HG02973 (cell line): ENCODE measurements at regions not wholly inside any gene's neighbourhood (a gene's known extent, or its start where the extent isn't known, plus 50 kb on each side); places are given as distances from the start of the nearest gene placed in this dataset.
A peak's percentile ranks its signal among the peaks of the same experiment; 100 is the strongest.

Experiments used
- ATAC-seq: cut with Tn5 transposase; IDR thresholded peaks from one replicate; pipeline ENCODE4 v1.9.1; 2021; ENCODE audit warnings: moderate library complexity; ENCODE audit not compliant: unreplicated experiment

GRCh38 chr2:133766164-133766832, 198.0 kb upstream of the NCKAP5 start:
- ATAC-seq: no peak

DNA sequence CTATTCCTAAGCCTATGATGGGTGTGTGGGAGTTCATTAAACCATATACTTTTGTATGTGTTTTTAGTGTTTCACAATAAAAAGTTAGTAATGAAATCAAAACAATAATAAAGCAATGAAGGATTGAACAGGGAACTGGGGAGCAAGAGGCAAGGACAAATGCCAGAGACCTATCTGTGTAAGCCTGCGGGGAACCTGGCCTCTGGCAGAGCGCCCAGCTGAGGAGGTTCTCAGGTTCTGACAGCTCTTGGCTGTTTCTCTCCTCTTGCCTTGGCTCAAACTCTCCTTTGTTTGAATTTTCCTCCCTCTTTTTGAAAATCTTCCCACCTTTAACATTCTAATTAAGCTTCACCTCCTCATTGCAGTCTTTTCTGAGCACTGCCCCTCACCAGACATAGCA, 200.0 kb upstream of the NCKAP5 start:
- ATAC-seq: no peak

- ATAC-seq: no peak
These were observed 200.6 kb upstream of the NCKAP5 start for GRCh38 chr2:133768658-133769435.

DNA sequence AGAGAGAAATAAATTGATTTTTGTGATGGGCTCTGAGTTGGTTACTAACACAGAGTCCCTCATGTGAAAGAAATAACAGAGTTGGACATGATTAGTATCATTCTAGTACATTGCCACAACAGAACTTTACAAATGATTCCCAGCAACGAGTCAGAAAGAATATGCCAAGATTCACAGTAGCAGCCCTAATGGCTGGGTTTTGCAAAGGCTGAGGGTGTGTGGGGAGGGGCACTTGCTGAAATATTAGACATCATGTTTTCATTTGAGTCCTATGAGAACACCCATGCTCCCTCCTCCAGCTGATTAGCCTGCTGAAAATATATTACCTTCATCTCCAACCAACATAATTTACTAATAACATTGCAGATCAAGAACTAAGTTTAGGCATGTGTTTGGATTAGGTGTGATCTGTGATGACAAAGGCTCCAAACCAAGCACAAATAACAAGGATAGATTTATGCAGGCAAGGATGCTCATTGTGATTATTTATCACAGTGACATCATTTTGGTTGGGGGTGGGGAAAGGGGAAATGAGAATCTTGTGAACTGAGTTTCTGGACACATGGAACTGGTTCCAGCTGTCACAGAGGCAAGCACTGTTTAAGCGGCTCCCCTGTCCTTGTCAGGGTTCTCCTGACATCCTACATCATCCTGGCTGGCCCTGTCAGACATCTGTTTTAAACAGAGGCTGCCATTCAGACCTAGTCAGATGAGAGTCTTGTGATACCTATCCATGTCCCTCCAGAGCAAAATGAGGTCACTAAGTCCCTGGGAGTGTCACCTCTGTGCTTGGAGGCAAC, 205.8 kb upstream of the NCKAP5 start:
- ATAC-seq: no peak

DNA sequence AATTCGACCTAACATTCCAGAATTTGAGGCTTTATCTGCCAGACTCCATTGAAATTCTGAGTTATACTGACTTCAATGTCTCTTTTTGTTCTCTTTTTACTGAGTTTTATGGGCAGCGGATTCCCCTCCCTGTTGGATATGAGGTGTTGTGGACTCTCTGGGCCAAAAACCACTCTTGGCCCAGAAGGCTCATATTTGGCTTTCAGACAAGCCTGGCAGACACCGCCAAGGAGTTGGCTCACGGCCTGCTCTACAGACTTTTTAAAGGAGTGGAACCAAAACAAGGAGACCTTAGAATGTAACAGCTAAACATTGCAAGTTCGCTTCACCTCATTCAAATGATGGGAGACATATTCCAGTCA, 206.4 kb upstream of the NCKAP5 start:
- ATAC-seq: no peak

- no peak for ATAC-seq
These were observed 208.8 kb upstream of the NCKAP5 start for GRCh38 chr2:133776936-133777573.

DNA sequence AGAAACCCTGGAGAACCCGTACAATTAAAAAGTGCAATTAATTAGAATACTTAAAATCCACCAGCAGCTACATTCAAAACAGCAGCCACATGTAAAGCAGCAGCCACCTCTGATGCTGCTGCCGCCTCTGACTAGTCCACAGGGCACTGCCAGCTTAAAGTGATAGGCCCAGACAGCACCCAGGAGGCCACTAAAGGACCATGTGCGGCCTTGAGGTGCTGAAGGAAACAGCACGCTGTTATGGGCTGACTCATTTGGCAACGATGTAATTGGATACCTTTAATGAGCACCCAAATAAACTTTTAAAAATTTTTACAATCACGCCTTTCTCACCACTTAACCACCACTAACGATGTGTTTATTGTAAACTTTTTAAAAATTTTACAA, 209.3 kb upstream of the NCKAP5 start:
- no peak for ATAC-seq

DNA sequence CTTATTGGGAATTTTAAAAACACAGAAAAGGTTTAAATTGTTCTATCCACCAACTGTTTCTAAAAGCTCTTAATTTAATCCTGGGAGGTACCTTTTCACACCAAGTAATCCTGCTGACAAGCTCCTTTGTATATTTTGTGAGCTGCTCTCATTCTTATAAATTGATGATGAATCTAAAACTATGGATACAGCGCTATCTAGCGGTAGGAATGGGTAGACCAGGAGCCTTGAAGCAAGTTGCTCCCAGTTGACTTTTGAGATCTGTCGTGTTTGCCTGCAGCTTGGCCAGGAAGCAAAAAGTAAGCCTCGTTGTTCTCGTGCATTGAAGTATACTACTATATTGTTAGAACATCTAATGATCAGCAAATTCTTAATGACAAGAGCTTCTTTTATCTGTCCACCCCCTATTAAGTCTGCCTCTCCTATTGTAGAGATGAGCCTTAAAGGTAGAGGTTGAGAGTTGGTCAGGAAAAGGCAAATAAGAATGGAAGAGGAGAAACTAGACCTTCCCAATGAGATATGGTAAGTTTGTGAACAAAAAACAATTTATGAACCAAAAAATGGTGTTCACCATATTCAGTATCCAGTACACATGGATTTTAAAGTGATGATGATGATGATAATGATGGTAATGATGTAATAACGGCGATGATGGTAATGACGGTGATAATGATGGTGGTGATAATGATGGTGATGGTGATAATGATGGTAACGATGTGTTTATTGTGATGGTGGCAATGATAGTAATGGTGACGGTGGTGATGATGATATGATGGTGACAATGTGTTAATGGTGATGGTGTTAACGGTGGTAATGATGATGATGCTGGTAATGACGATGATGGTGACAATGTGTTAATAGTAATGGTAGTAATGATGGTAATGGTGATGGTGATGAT, 212.1 kb upstream of the NCKAP5 start:
- ATAC-seq: peak; percentile 72

DNA sequence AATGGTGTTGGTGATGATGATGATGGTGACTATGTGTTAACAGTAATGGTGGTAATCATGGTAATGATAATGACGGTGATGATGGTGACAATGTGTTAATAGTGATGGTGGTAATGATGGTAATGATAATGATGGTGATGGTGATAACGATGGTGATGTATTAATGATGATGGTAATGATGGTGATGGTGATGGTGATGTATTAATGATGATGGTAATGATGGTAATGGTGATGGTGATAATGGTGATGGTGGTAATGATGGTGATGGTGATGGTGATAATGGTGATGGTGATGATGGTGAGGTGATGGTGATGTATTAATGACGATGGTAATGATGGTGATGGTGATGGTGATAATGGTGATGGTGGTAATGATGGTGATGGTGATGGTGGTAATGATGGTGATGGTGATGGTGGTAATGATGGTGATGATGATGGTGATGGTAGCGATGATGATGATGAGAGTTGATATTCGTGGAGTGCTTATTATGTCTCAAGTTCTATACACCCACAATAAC, 212.8 kb upstream of the NCKAP5 start:
- no peak for ATAC-seq

DNA sequence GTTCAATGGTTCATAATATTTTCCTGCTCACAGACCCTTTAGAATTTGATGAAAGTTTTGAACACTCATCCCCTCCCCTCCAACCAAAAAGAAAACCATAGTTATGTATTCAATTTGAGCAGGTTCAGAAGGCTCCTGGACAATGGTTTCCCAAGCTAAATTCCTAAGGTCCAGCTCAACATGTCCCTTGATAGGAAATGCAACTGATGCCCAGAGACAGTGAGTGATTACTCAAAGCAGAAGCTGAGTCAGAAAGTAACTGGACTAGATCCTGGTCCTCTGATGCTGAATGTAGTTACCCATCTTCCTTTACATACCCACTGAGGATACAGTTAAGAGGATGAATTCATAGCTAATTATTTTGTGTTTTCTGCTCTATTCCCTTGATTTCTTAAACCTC, 218.9 kb upstream of the NCKAP5 start:
- no peak for ATAC-seq

- no peak for ATAC-seq
These were observed 219.4 kb upstream of the NCKAP5 start for GRCh38 chr2:133787651-133788050.

GRCh38 chr2:133788386-133788785, 220.1 kb upstream of the NCKAP5 start:
- no peak for ATAC-seq

DNA sequence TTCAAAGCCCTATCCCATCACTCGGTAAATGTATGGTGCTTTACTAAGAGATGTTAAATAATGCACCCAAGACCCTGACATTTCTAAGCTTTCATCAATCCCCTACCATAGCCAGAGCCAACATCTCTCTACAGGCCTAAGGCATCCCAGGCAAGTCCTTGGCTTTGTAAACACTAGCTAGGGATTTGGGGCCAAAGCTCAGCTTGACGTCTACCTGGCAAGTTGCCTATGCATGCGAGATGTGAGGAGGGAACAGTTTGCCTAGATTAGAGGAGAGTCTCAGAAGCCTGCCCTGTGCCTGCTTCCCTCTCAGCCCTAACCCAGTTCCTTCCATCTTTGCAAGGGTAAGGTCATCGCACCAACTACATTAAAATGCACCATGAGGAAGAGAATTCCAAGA, 221.5 kb upstream of the NCKAP5 start:
- ATAC-seq: no peak

- no peak for ATAC-seq
These were observed 222.4 kb upstream of the NCKAP5 start for GRCh38 chr2:133790711-133791110.

DNA sequence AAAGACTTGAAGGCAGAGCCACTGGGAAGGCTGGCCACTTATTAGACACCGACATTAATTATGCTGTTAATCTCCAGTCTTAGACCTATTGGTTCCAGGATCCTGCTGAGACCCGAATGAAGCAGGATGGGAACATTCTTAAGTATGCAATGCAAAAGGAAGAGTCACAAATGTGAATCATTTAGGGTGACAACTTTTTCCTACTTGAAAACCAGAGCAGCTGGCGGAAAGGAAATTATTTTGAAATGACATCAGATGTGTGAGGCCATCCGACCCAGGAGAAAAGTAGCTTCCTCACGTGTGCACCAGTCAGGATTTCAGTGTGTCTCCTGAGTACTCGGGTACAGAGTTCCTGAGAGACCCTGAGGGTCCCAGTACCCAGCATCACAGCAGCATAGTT, 222.9 kb upstream of the NCKAP5 start:
- ATAC-seq: no peak

DNA sequence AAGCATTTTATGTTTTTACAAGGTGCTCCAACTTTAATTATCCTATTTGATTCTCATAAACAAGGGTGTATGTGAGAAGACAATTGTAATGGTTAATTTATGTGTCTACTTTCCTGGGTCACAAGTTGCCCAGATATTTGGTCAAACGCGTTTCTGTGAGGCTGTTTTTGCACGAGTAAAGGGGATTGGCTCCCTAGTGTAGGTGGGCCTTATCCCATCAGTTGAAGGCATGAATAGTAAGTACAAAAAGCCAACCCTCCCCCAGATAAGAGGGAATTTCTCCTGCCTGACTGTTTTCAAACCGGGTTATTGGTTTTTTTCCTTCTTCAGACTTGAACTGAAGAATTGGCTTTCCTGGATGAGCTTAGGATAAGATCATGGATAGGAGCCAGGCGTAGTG, 224.0 kb upstream of the NCKAP5 start:
- ATAC-seq: no peak

DNA sequence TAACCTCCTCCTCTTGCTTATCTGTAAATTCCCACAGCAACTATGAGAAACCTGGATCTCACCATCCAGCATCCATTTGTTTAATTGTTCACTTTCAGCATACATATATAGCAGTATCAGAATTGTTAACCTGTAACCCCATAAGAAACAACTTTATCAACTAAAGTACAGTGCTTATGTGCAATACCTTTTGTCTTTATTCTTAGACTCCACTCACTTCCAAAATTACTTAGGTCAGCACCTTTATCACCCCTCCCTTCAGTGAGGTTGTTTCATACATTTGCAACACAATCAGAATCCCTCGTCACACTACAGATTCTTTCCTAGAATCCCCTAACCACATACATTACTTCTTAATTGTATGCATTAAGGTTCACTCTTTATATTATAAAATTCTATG, 225.9 kb upstream of the NCKAP5 start:
- ATAC-seq: no peak

DNA sequence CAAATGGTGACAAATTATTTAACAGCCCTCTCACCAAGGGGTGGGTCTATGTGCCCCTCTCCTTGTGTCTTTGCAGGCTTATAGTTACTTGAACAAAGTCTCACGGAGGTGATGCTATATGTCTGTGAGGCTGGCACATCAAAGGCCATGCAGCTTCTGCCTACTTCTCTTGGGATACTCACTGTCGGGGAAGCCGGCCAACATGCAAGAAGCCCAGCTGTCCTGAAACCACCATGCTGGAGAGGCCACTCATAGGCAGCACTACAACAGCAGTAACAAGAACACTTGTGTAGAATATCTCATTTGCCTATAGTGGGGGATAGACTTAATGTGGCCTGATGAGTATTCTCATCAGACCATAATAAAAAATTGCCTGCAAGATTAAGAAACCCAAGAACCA, 233.7 kb upstream of the NCKAP5 start:
- ATAC-seq: no peak

GRCh38 chr2:133802409-133803039, 234.3 kb upstream of the NCKAP5 start:
- ATAC-seq: no peak

DNA sequence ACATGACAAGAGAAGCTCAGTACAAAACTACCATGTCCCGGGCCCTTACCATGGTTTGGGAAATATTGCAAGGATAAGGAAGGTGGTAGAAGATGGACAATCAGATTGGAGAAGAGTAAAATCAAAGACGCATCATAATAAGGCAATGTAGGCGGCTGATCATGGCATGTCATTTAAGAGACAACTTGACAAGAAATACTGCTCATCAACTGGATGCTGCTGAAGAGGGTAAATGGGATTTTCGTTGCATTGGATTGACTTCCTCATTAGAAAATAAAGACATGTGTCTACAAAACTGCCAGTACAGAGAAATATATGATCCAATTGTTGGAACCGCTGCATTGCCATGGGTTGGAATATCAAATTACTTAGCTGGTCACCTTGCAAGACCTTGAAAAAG, 238.3 kb upstream of the NCKAP5 start:
- no peak for ATAC-seq
